ENCODE measurements at regions not wholly inside any gene's neighbourhood (a gene's known extent, or its start where the extent isn't known, plus 50 kb on each side); places are given as distances from the start of the nearest gene placed in this dataset.

- no peak for TF ChIP-seq SKIL (CRISPR knock-in tag; IDR thresholded peaks at IDR 0.05; ENCODE audit: borderline replicate concordance)
- TF ChIP-seq NPAS2 (CRISPR knock-in tag; IDR thresholded peaks at IDR 0.05; ENCODE audit: borderline replicate concordance), result no peak
- no peak for TF ChIP-seq MXD3 (CRISPR knock-in tag; IDR thresholded peaks at IDR 0.05)
- TF ChIP-seq XRCC5 (optimal IDR thresholded peaks at IDR 0.05; ENCODE audit: low read length), result no peak
- TF ChIP-seq MYC (CRISPR knock-in tag; IDR thresholded peaks at IDR 0.05; ENCODE audit: borderline replicate concordance), result no peak
Observed at GRCh38 chr11:38304926-38305325, 1706.9 kb upstream of the RAG2 start (continued).

GRCh38 chr11:38302564-38302963, 1704.5 kb upstream of the RAG2 start:
- no peak for FAIRE-seq
- BruUV-seq (replicated peaks), result no TSS peak
- Histone ChIP-seq H3K27ac (ENCODE audit: extremely low read length, insufficient read depth, low read length) (no peak overlapping the region), H3K4me1 (ENCODE audit: insufficient read depth, low read length) (no peaks in the 10 kb centered on the region), H2AFZ (ENCODE audit: low read length) (no peak overlapping the region), H3K79me2 (ENCODE audit: insufficient read depth, low read length) (no peaks in the 10 kb centered on the region), H4K20me1 (ENCODE audit: insufficient read depth, low read length) (no peaks in the 10 kb centered on the region), H3K27me3 (ENCODE audit: control insufficient read depth in 1 of 2, insufficient read depth in 2 of 2, low read length in 2 of 2) (no peaks in the 10 kb centered on the region), H3K4me3 (replicated peaks in 1 of 3; ENCODE audit: insufficient read depth in 1 of 3, low read depth in 2 of 3, low read length in 3 of 3) (no peak overlapping the region), H3K9ac (ENCODE audit: insufficient read depth, low read depth, low read length) (no peak overlapping the region), H3K4me2 (ENCODE audit: low read depth, low read length) (no peak overlapping the region), H3K36me3 (replicated peaks in 1 of 2; ENCODE audit: control insufficient read depth in 1 of 2, insufficient read depth in 2 of 2, low read length in 2 of 2) (no peaks in the 10 kb centered on the region), H3K9me3 (ENCODE audit: low read length) (peaks cover 34% of the 10 kb centered on the region)
- DNase-seq (ENCODE audit: low spot score), result no peak
- in situ Hi-C loops (cut with HindIII; ENCODE audit: extremely low pct_ligation_motif_present, low pct_unique_long_range_greater_than_20kb), result no loop called here
- intact Hi-C loops (cut with micrococcal nuclease; ENCODE audit: unreplicated experiment), result no loop called here
- ChIA-PET POLR2A (no interaction called here), CTCF (ENCODE audit: low intra/inter-chr PET ratio, low total read pairs) (no interaction called here)
- WGBS (ENCODE audit: low lambda C conversion rate), result 0% methylated on average over 1 of the region's 1 CpG
- ATAC-seq, result no peak
- TF ChIP-seq NFKB2 (CRISPR knock-in tag; IDR thresholded peaks at IDR 0.05; ENCODE audit: borderline replicate concordance) (no peak), ATF1 (CRISPR knock-in tag; IDR thresholded peaks at IDR 0.05) (no peak), ZNF772 (CRISPR knock-in tag; IDR thresholded peaks at IDR 0.05) (no peak), AHDC1 (CRISPR knock-in tag; IDR thresholded peaks at IDR 0.05; ENCODE audit: borderline replicate concordance) (no peak), SKIL (CRISPR knock-in tag; IDR thresholded peaks at IDR 0.05; ENCODE audit: borderline replicate concordance) (no peak), SALL2 (CRISPR knock-in tag; IDR thresholded peaks at IDR 0.05) (no peak), ZNF30 (CRISPR knock-in tag; IDR thresholded peaks at IDR 0.05) (no peak), E2F1 (CRISPR knock-in tag; IDR thresholded peaks at IDR 0.05) (no peak)

Data from HepG2 (cell line).